OCI-LY3 (cell line): ENCODE measurements at regions not wholly inside any gene's neighbourhood (a gene's known extent, or its start where the extent isn't known, plus 50 kb on each side); places are given as distances from the start of the nearest gene placed in this dataset.

Experiments used
- CTCF ChIP-seq: fragments of 200-600, 300-600 bp; sonication (generic); IDR thresholded peaks from 2 replicates; pipeline ENCODE4 v1.5.1; 2014; ENCODE audit warnings: antibody characterized with exemption, low read length, low read depth
- EZH2phosphoT487 ChIP-seq: fragments of 200-600 bp; shearing (Covaris generic); IDR thresholded peaks from 2 replicates; pipeline ENCODE4 v1.6.1; 2018; ENCODE audit warnings: antibody characterized with exemption, mixed run types, low read depth

- TF ChIP-seq CTCF (no peak), EZH2phosphoT487 (no peak)
Observed at GRCh38 chr2:6605836-6606505, 259.7 kb downstream of the CMPK2 start.
